H9 (cell line): ENCODE measurements at regions not wholly inside any gene's neighbourhood (a gene's known extent, or its start where the extent isn't known, plus 50 kb on each side); places are given as distances from the start of the nearest gene placed in this dataset.

Source experiments
- DNase-seq: peaks from one replicate; pipeline ENCODE4 v3.0.0-alpha.2; 2017
- H2AFZ ChIP-seq: one replicate; pipeline ENCODE4 v1.6.1; 2013; ENCODE audit warnings: mild to moderate bottlenecking, low read length, control low read depth, moderate library complexity
- H2AK5ac ChIP-seq: 2 replicates; pipeline ENCODE4 v1.6.1; 2013; ENCODE audit warnings: low read length, control low read depth, mixed read lengths; ENCODE audit not compliant: insufficient read length
- H2BK120ac ChIP-seq: one replicate; pipeline ENCODE4 v1.6.1; 2013; ENCODE audit warnings: low read depth, mild to moderate bottlenecking, low read length, control low read depth, inconsistent platforms; ENCODE audit not compliant: poor library complexity, severe bottlenecking
- H2BK12ac ChIP-seq: 2 replicates; pipeline ENCODE4 v1.6.1; 2013; ENCODE audit warnings: low read length, control low read depth, mixed read lengths, low read depth; ENCODE audit not compliant: insufficient read length
- H2BK15ac ChIP-seq: 2 replicates; pipeline ENCODE4 v1.6.1; 2013; ENCODE audit warnings: low read depth, low read length, control low read depth
- H2BK20ac ChIP-seq: one replicate; pipeline ENCODE4 v1.6.1; 2013; ENCODE audit warnings: low read depth, mild to moderate bottlenecking, low read length, control low read depth, inconsistent platforms; ENCODE audit not compliant: poor library complexity, severe bottlenecking
- H2BK5ac ChIP-seq: 2 replicates; pipeline ENCODE4 v1.6.1; 2013; ENCODE audit warnings: low read length, control low read depth, mixed read lengths; ENCODE audit not compliant: insufficient read length
- H3K14ac ChIP-seq: 2 replicates; pipeline ENCODE4 v1.6.1; 2013; ENCODE audit warnings: low read length, control low read depth; ENCODE audit not compliant: insufficient read depth
- H3K18ac ChIP-seq: 2 replicates; pipeline ENCODE4 v1.6.1; 2013; ENCODE audit warnings: low read depth, mild to moderate bottlenecking, mixed read lengths, low read length, control low read depth; ENCODE audit not compliant: insufficient read length
- H3K23ac ChIP-seq: 2 replicates; pipeline ENCODE4 v1.6.1; 2013; ENCODE audit warnings: low read length, control low read depth, mixed read lengths, low read depth; ENCODE audit not compliant: insufficient read length
- H3K23me2 ChIP-seq: 2 replicates; pipeline ENCODE4 v1.6.1; 2013; ENCODE audit warnings: low read depth, mild to moderate bottlenecking, mixed read lengths, low read length, control low read depth; ENCODE audit not compliant: insufficient read length, poor library complexity, severe bottlenecking
- H3K27ac ChIP-seq: 2 replicates; pipeline ENCODE4 v1.5.1; 2013; ENCODE audit warnings: low read length, control low read depth, mixed read lengths, low read depth; ENCODE audit not compliant: insufficient read length
- H3K27me3 ChIP-seq: 2 replicates; pipeline ENCODE4 v1.6.1; 2013; ENCODE audit warnings: low read length, control low read depth, inconsistent platforms; ENCODE audit not compliant: insufficient read depth
- H3K4ac ChIP-seq: 2 replicates; pipeline ENCODE4 v1.6.1; 2013; ENCODE audit warnings: low read depth, mild to moderate bottlenecking, control low read depth, inconsistent platforms, low read length, moderate library complexity
- H3K4me1 ChIP-seq: 2 replicates; pipeline ENCODE4 v1.6.1; 2013; ENCODE audit warnings: low read length, control low read depth, inconsistent platforms; ENCODE audit not compliant: insufficient read depth
- H3K4me2 ChIP-seq: 2 replicates; pipeline ENCODE4 v1.6.1; 2013; ENCODE audit warnings: low read length, control low read depth, mixed read lengths; ENCODE audit not compliant: insufficient read length, insufficient read depth
- H3K56ac ChIP-seq: 2 replicates; pipeline ENCODE4 v1.6.1; 2013; ENCODE audit warnings: low read depth, mild to moderate bottlenecking, mixed read lengths, low read length, control low read depth; ENCODE audit not compliant: insufficient read length
- H3K79me1 ChIP-seq: 2 replicates; pipeline ENCODE4 v1.6.1; 2013; ENCODE audit warnings: low read depth, mild to moderate bottlenecking, moderate library complexity, low read length, control low read depth, inconsistent platforms; ENCODE audit not compliant: insufficient read depth, poor library complexity, severe bottlenecking
- H3K79me2 ChIP-seq: 2 replicates; pipeline ENCODE4 v1.6.1; 2013; ENCODE audit warnings: low read length, control low read depth, inconsistent platforms; ENCODE audit not compliant: insufficient read depth
- H3K9ac ChIP-seq: 2 replicates; pipeline ENCODE4 v1.6.1; 2013; ENCODE audit warnings: low read length, control low read depth, mixed read lengths; ENCODE audit not compliant: insufficient read length; ENCODE audit errors: extremely low read depth
- H3K9me3 ChIP-seq: one replicate; pipeline ENCODE4 v1.6.1; 2013; ENCODE audit warnings: low read depth, low read length, inconsistent platforms; ENCODE audit not compliant: control insufficient read depth
- H3T11ph ChIP-seq: one replicate; pipeline ENCODE4 v1.6.1; 2013; ENCODE audit warnings: mild to moderate bottlenecking, low read length, control low read depth, inconsistent platforms
- H4K20me1 ChIP-seq: one replicate; pipeline ENCODE4 v1.6.1; 2013; ENCODE audit not compliant: control insufficient read depth, insufficient read length, insufficient read depth
- H4K5ac ChIP-seq: 2 replicates; pipeline ENCODE4 v1.6.1; 2013; ENCODE audit warnings: low read depth, mild to moderate bottlenecking, mixed read lengths, low read length, control low read depth; ENCODE audit not compliant: insufficient read length
- H4K8ac ChIP-seq: replicated peaks from 2 replicates; pipeline ENCODE4 v1.6.1; 2013; ENCODE audit warnings: low read length, control low read depth, mixed read lengths, low read depth; ENCODE audit not compliant: insufficient read length
- H4K91ac ChIP-seq: 2 replicates; pipeline ENCODE4 v1.6.1; 2013; ENCODE audit warnings: low read depth, mild to moderate bottlenecking, moderate library complexity, mixed read lengths, low read length, control low read depth; ENCODE audit not compliant: insufficient read length
- H3K27ac Mint-ChIP-seq, 3 experiments: 2 replicates in 2 of 3; 3 replicates in 1 of 3; pipeline ENCODE4 v1.8.0; 2020 to 2021; ENCODE audit warnings: mixed read lengths in 3 of 3, mild to moderate bottlenecking in 1 of 3, moderate library complexity in 1 of 3
- H3K27me3 Mint-ChIP-seq: 2 replicates; pipeline ENCODE4 v1.8.0; 2021; ENCODE audit warnings: low read depth, mild to moderate bottlenecking, moderate library complexity, mixed read lengths
- H3K36me3 Mint-ChIP-seq, 3 experiments: 2 replicates in 2 of 3; 3 replicates in 1 of 3; pipeline ENCODE4 v1.8.0; 2020 to 2021; ENCODE audit warnings: low read depth in 3 of 3, mixed read lengths in 3 of 3; ENCODE audit not compliant: insufficient read depth in 1 of 3
- H3K4me1 Mint-ChIP-seq, 2 experiments: 2 replicates each; pipeline ENCODE4 v1.8.0; 2020; ENCODE audit warnings: mixed read lengths in 2 of 2
- H3K4me3 Mint-ChIP-seq, 2 experiments: 2 replicates in 1 of 2; 3 replicates in 1 of 2; pipeline ENCODE4 v1.8.0; 2020 to 2021; ENCODE audit warnings: mild to moderate bottlenecking in 2 of 2, mixed read lengths in 2 of 2, moderate library complexity in 1 of 2
- H3K9me3 Mint-ChIP-seq, 2 experiments: 2 replicates in 1 of 2; 3 replicates in 1 of 2; pipeline ENCODE4 v1.8.0; 2020; ENCODE audit warnings: mild to moderate bottlenecking in 2 of 2, mixed read lengths in 2 of 2, moderate library complexity in 1 of 2
- WGBS: extraction: QIAGEN DNeasy Blood & Tissue Kit; methylation state at CpG from one replicate; pipeline ENCODE4 v1.1.7; 2013; ENCODE audit warnings: missing lambda C conversion rate, low lambda C conversion rate, mixed read lengths; ENCODE audit not compliant: insufficient read length; ENCODE audit errors: extremely low coverage; 5-methylcytosine and 5-hydroxymethylcytosine counted together
- TF ChIP-seq, protein P1 (sequence below): fragments of 200-600 bp; sonication (generic); conservative IDR thresholded peaks from 3 replicates; pipeline ENCODE4 v1.8.0; 2021; ENCODE audit warnings: antibody characterized with exemption, mild to moderate bottlenecking

DNA sequence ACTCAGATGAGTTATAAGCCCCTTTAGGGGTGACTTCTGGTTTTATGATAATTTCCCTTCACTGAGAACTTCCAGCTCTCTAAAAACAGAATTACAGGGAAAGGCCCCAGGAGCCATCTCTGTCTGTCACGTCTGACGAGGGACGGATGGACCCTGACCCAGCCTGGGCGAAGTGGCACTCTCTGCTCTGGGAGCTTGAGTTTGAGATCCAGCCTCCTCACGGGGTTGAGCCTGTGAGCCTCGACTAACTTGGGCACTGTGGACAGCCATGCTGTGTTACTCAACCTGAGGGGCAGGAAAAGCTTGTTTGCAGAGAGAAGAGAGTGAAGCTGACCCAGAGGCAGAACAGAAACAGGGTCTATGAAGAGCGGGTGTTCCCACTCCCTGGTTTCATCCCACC is 54.6 kb upstream of the MNX1 start:
- TF ChIP-seq, protein P1, sequence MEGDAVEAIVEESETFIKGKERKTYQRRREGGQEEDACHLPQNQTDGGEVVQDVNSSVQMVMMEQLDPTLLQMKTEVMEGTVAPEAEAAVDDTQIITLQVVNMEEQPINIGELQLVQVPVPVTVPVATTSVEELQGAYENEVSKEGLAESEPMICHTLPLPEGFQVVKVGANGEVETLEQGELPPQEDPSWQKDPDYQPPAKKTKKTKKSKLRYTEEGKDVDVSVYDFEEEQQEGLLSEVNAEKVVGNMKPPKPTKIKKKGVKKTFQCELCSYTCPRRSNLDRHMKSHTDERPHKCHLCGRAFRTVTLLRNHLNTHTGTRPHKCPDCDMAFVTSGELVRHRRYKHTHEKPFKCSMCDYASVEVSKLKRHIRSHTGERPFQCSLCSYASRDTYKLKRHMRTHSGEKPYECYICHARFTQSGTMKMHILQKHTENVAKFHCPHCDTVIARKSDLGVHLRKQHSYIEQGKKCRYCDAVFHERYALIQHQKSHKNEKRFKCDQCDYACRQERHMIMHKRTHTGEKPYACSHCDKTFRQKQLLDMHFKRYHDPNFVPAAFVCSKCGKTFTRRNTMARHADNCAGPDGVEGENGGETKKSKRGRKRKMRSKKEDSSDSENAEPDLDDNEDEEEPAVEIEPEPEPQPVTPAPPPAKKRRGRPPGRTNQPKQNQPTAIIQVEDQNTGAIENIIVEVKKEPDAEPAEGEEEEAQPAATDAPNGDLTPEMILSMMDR, result no peak
- H3K18ac ChIP-seq, result no peak overlapping the region

More for the DNA sequence above, 54.6 kb upstream of the MNX1 start:
- no peaks in the 10 kb centered on the region for H3K4me1 ChIP-seq
- H3K9me3 ChIP-seq, result no peaks in the 10 kb centered on the region
- H3K27ac ChIP-seq, result no peak overlapping the region
- Mint-ChIP-seq H3K4me3 (no peak overlapping the region), H3K36me3 (peaks cover 0 to 6% (median 0%) of the 10 kb centered on the region in 3 experiments; a peak in 1 of 7 replicates), H3K9me3 (peaks cover 32 to 33% of the 10 kb centered on the region in 2 experiments), H3K4me1 (no peaks in the 10 kb centered on the region), H3K27ac (no peak overlapping the region), H3K27me3 (peaks cover 55% of the 10 kb centered on the region)
- H2BK15ac ChIP-seq, result no peak overlapping the region
- no peaks in the 10 kb centered on the region for H3K79me1 ChIP-seq
- H2BK120ac ChIP-seq, result no peak overlapping the region
- no peak overlapping the region for H3T11ph ChIP-seq
- H3K4me2 ChIP-seq, result no peak overlapping the region
- no peak overlapping the region for H3K14ac ChIP-seq
- H4K5ac ChIP-seq, result no peak overlapping the region
- no peaks in the 10 kb centered on the region for H3K79me2 ChIP-seq
- H3K23ac ChIP-seq, result no peak overlapping the region
- no peak overlapping the region for H4K8ac ChIP-seq
- H4K20me1 ChIP-seq, result no peaks in the 10 kb centered on the region
- no peak overlapping the region for H2BK5ac ChIP-seq
- no peak overlapping the region for H2AFZ ChIP-seq
- no CpG with 5 or more reads among the region's 7 CpGs for WGBS
- H3K56ac ChIP-seq, result no peak overlapping the region
- H2BK12ac ChIP-seq, result no peak overlapping the region
- H4K91ac ChIP-seq, result no peak overlapping the region
- no peaks in the 10 kb centered on the region for H3K27me3 ChIP-seq
- H3K9ac ChIP-seq, result no peak overlapping the region
- DNase-seq, result no peak
- H3K23me2 ChIP-seq, result no peaks in the 10 kb centered on the region
- H2AK5ac ChIP-seq, result no peak overlapping the region
- no peak overlapping the region for H3K4ac ChIP-seq
- H2BK20ac ChIP-seq, result no peak overlapping the region
